HL-60/S4 treated with retinoic acid at 250 ng/mL for 4 days and 3 days (cell line): ENCODE measurements at regions not wholly inside any gene's neighbourhood (a gene's known extent, or its start where the extent isn't known, plus 50 kb on each side); places are given as distances from the start of the nearest gene placed in this dataset.

Experiments
- in situ Hi-C: fragments of 300-500 bp; cut with MboI; formaldehyde crosslinking; loops from 2 replicates; pipeline ENCODE4 v1.7.0; 2022; ENCODE audit warnings: low sequenced_read_pairs

DNA sequence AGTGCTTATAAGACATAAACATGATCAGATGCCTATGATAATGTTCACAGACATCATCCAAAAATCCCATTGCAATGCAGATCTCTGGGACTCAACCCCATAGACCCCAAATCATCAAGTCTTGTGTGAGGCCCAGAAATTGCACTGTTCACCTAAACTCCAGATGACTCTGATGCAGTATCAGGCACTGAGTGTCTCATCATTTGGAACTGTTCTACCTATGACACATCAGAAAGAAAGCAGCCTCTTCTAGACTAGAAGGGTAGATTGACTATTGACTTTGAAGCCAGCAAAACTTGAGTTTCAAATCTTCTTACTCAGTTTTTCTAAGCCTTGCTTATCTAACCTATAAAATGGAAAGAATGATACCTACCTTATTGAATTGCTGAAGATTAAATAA lies 58.7 kb upstream of the PAPPA start:
- in situ Hi-C loops, result no loop called here

- in situ Hi-C loops, result no loop called here
These were observed 58.2 kb upstream of the PAPPA start for GRCh38 chr9:116095403-116095802.

DNA sequence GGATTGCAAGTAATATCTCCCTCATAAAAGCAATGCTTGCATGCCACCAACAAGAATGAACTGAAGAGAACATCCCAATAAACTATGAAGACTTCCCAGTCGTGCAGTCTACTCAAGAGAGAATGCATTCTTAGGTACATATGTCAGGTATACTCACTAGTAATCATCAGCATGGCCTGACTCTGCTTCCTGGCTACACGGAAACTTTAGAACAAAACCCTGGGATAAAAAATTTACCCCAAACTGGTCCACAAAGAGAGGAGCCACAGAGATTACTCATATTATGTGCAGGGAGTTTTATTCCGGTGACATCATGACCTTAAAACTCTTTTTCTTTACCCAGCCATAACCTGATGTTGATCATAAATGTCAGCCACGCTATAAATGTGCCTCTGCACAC lies 57.5 kb upstream of the PAPPA start:
- in situ Hi-C loops, result no loop called here

DNA sequence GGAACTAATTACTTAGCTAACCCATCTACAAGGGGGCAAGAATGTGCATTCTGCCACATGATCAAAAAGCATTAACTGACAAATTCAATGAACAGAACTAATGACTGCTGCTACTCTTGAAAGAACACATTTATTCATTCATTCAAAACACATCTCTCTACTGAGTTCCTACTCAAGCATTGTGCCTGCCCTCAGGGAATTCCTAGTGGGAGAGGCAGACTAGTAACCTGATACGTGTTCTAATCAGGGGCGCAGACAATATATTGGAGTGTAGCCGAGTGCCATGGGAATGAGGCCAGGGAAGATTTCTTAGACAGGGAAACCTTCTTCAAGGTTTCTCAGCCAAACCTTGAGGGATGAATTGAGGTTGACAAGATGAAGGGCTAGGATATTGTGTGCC lies 56.7 kb upstream of the PAPPA start:
- in situ Hi-C loops, result no loop called here

DNA sequence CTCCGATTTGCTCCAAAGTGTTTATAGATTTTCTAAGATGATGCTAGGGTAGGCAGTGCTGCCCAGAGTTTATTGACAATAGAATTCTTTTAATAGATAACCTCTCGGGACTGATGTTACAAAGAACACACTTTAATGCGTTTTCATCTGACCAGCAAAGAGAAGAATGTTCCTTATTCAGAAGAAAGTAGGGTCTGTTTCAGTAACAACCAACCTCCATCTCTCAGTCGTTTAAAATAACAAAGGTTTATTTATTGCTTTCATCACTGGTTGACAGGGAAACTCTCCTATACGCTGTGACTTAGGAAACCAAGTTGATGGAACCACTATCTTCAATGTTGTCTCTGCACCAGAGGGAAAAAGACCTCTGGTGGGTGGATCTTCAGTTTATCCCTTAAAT lies 55.1 kb upstream of the PAPPA start:
- in situ Hi-C loops, result no loop called here

- in situ Hi-C loops, result no loop called here
These were observed 53.8 kb upstream of the PAPPA start for GRCh38 chr9:116099821-116100220.

GRCh38 chr9:116100711-116101121 lies 52.9 kb upstream of the PAPPA start:
- in situ Hi-C loops, result no loop called here

- in situ Hi-C loops, result no loop called here
These were observed 52.1 kb upstream of the PAPPA start for GRCh38 chr9:116101516-116101915.

- in situ Hi-C loops, result no loop called here
These were observed 51.0 kb upstream of the PAPPA start for GRCh38 chr9:116102596-116102995.
